GM18867 (cell line): ENCODE measurements at regions not wholly inside any gene's neighbourhood (a gene's known extent, or its start where the extent isn't known, plus 50 kb on each side); places are given as distances from the start of the nearest gene placed in this dataset.
"Not testable (repeated sequence)": the region's sequence is repeated elsewhere in the genome, so short reads cannot be mapped to it uniquely, and the experiment has no call there.

Experiments
- ATAC-seq: cut with Tn5 transposase; IDR thresholded peaks from one replicate; pipeline ENCODE4 v1.9.1; 2021; ENCODE audit warnings: mild to moderate bottlenecking, moderate library complexity; ENCODE audit not compliant: unreplicated experiment

- ATAC-seq: no peak
Observed at GRCh38 chr6:145074805-145075204, 660.5 kb downstream of the EPM2A start.

GRCh38 chr6:145075425-145075824, 659.9 kb downstream of the EPM2A start:
- ATAC-seq: no peak

DNA sequence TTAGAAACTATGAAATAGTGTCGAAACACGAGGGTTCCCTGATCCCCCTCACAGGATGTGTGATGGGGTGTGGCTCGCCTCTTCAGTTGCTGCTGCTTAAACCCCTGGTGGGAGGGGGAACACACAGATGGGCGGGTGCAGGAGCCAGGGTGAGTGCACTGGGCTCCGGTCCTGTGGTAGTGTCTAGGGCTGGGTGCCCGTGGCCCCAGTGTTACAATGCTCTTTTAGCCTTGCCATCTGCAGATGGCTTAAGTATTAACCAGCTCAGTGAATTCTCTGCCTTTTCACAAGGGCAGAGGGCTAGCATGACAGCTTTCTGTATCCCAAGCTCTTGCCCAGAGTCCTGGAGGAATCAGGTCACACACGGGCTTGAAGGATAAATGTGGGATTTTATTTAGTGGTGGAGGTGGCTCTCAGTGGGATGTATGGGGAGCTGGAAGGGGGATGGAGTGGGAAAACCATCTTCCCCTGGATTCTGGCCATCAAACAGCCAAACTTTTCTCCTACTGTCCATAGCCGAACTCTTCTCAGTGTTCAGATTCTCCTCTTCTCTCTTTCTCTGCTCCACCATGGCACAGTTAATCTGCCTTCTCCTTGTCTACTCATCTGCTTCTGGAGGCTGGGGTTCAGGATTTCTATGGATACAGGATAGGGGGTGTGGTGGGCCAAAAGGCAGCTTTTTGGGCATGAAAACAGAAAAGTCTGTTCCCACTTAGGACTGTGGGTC, 659.0 kb downstream of the EPM2A start:
- no peak for ATAC-seq

DNA sequence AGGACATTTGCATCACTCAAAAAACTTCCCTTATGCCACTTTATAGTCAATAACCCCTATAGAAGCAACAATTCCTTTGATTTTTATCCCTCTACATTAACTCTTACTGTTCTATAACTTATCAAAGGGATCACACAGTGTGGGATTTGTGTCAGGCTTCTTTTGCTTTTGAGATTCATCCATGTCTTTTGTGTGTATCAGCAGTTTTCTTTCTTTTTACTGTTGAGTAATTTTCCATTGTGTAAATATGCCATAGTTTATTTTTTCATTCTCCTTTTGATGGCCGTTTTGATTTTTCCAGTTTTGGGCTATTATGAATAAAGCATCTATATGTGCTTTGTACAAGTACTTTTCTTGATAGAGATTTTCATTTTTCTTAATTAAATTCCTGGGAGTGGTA, 657.9 kb downstream of the EPM2A start:
- ATAC-seq: no peak

GRCh38 chr6:145080651-145081050, 654.7 kb downstream of the EPM2A start:
- no peak for ATAC-seq

- ATAC-seq: peak; percentile 68
Observed at GRCh38 chr6:145081677-145082076, 653.6 kb downstream of the EPM2A start.

GRCh38 chr6:145082359-145082758, 653.0 kb downstream of the EPM2A start:
- no peak for ATAC-seq

DNA sequence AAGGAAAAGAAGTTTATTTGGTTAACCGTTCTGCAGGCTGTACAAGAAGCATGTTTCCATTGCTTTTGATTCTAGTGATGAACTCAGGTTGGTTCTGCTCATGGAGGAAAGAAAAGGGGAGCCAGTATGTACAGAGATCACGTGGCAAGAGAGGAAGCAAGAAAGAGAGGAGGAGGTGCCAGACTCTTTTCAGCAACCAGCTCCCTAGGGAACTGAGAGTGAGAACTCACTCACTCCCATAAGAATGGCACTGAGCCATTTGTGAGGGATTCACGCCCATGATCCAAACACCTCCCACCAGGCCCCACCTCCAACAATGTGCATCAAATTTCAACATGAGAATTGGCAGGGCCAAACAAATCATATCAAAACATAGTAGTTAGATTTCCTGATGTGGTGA, 649.1 kb downstream of the EPM2A start:
- no peak for ATAC-seq

GRCh38 chr6:145087034-145087433, 648.3 kb downstream of the EPM2A start:
- peak; percentile 88 for ATAC-seq

DNA sequence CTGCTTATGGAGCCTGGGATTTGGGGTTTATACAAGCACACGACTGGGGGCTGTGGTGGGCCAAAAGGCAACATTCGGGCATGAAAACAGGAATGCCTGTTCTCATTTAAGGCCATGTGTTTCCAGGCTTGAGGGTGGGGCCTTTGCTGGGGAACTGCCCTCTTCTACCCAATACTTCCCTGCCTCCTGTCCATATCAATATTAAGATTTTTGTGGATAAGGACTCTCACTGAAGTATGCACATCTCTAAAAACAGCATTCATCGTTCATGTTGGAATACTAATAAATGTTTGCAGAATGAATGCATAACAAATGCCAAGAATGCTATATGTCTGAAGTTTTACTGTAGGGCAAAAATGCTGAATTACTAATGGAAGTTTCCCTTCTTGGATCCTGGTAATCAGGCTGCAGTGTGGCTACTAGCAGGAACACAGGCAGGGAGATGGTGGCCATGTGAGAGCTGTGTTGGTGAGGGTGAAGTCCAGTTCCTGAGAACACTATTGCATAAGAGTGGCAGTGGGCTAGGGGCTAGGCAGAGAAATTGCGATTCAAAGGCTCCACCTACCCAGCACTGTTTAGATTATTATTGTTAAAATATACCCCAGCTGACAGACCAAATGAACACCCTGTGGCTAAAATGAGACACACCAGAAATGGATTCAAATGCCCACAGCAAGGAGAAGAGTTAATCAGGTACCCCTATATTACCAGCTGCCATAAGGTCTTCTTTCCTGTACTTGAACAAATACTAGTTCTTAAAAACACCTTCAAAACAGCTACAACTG, 644.3 kb downstream of the EPM2A start:
- no peak for ATAC-seq

DNA sequence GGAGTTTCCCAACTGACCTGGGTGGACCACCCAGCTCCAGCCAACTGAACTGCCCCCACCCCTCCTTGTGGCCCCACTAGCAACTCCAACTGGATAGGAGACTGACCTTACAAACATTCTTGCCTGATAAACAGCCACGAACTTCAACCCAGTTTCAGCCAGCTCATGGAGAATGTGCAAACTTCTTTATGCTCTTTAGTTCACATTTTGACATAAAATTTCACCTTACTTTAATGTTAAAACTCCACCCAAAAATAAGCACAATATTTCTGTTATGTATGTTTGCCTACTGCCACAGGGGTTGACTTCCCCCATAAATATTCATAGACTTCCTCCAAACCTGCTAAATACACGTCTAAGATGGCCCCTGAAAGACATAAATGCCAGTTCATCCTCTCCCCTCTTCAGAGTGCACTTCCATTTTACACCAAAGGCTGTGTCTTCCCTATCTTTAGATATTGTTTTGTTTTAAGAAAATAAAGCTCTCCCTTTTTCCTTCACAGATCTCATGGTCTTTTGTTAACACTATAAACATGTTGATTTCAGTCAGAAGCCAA, 643.7 kb downstream of the EPM2A start:
- ATAC-seq: no peak

- ATAC-seq: no peak
Observed at GRCh38 chr6:145092554-145092953, 642.8 kb downstream of the EPM2A start.

DNA sequence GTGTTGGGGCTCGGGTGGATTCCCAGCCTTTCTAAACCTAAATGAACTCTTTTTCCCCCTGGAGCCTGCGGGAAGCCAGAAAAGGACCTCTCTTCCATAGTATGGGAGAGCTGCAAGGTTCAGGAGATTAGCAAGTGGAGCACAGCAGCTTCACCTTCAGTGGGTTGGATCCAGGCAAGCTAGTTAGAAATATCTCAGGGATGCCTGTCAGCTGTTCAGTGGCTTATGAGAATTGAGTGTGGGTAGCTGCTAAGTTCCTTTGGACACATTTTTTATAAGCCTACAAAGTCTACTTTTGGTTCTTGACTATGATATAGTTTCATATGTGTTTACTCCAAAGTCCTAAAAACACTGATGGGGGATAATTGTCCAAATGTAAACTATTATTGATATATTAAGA, 642.1 kb downstream of the EPM2A start:
- ATAC-seq: no peak

GRCh38 chr6:145096846-145097245, 638.5 kb downstream of the EPM2A start:
- no peak for ATAC-seq

GRCh38 chr6:145098127-145098526, 637.2 kb downstream of the EPM2A start:
- not testable (repeated sequence) for ATAC-seq

DNA sequence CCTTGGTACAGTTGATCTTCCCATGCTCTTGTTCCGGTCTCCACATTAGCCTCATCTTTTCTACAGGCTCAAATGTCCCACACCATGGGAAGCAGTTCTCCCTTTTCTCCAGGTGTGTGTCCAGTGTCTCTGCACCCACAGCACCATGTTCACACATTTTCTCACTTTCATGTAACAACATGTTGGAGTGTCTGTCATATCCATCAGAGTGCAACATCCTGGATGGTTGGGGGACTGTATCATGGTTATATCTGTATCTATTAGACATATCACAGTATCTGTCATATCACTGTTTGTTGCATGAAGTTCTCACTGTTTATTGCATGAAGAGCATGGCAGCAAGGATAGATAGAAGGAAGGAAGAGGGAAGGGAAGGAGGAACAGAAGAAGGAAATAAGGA, 635.6 kb downstream of the EPM2A start:
- ATAC-seq: no peak

DNA sequence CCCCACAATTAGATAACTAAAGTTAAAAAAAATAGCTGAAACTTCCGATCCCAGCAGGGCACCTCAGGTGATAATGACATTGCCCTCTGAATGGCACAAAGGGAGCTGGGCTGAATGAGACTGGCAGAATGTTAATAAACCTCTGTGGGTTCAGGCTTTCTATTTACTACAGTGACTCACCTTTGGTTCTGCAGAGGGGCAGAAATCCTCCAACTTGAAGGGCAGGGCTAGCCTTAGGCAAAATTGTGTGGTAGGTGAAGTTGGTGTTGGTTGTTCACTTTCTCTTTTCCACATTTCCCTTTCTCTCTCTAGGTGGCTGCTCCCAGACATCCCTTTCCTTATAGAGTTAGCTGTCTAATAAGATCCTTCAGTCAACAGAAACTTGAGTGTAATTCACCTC, 625.2 kb downstream of the EPM2A start:
- no peak for ATAC-seq

- ATAC-seq: not testable (repeated sequence)
Observed at GRCh38 chr6:145111407-145111806, 623.9 kb downstream of the EPM2A start.

GRCh38 chr6:145112711-145113148, 622.6 kb downstream of the EPM2A start:
- no peak for ATAC-seq

GRCh38 chr6:145115638-145116037, 619.7 kb downstream of the EPM2A start:
- no peak for ATAC-seq

- ATAC-seq: no peak
Observed at GRCh38 chr6:145116591-145117178, 618.6 kb downstream of the EPM2A start.

DNA sequence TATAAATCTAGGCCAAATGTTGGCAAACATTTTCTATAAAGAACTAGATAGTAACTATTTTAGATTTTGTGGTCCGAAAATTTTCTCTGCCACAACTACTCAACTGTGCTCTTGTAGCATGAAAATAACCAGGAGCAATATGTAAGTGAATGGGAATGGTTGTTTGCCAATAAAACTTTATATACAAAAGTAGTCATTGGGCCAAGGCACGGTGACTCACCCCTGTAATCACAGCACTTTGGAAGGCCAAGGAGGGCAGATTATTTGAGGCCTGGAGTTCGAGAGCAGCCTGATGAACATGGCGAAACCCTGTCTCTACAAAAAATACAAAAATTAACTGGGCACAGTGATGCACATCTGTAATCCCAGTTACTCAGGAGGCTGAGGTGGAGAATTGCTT, 617.1 kb downstream of the EPM2A start:
- ATAC-seq: no peak
